Caco-2 (cell line): ENCODE measurements at regions not wholly inside any gene's neighbourhood (a gene's known extent, or its start where the extent isn't known, plus 50 kb on each side); places are given as distances from the start of the nearest gene placed in this dataset.

Experiments
- BruUV-seq: library from RNA; stranded (reverse); fragments of 400-500 nt; replicated peaks from 2 replicates; lab custom pipeline; 2021; lab: Mats Ljungman, UMichigan
- CTCF ChIA-PET: fragments of 300-600 bp; sonication (Branson Sonifier 250); formaldehyde crosslinking; loops from one replicate; lab custom pipeline; 2022; ENCODE audit warnings: antibody characterized with exemption; lab: Charles Lee
- POLR2A ChIA-PET: fragments of 300-600 bp; sonication (Branson Sonifier 250); formaldehyde crosslinking; loops from one replicate; lab custom pipeline; 2022; ENCODE audit warnings: antibody characterized with exemption; lab: Charles Lee
- DNase-seq, 2 experiments: peaks; one replicate each; pipeline versions ENCODE4 v3.0.0 to v3.0.0-alpha.2; 2020 to 2022
- H3K27me3 ChIP-seq: replicated peaks from 2 replicates; pipeline ENCODE4 v1.6.0; 2011; ENCODE audit warnings: low read length; ENCODE audit not compliant: control insufficient read depth, insufficient read depth
- H3K36me3 ChIP-seq: 2 replicates; pipeline ENCODE4 v1.5.1; 2011; ENCODE audit warnings: low read length; ENCODE audit not compliant: control insufficient read depth, insufficient read depth
- H3K4me1 ChIP-seq: fragments of 250-450 bp; sonication (Bioruptor Pico); 2 replicates; pipeline ENCODE4 v1.5.1; 2020; ENCODE audit warnings: mild to moderate bottlenecking
- H3K4me3 ChIP-seq: 2 replicates; pipeline ENCODE4 v1.5.1; 2011; ENCODE audit warnings: low read depth, mild to moderate bottlenecking, control low read depth, low read length
- H3K9me3 ChIP-seq: fragments of 250-450 bp; sonication (Bioruptor Pico); 2 replicates; pipeline ENCODE4 v1.5.1; 2020; ENCODE audit warnings: mild to moderate bottlenecking, moderate library complexity
- H3K27ac Mint-ChIP-seq: one replicate; pipeline ENCODE4 v1.8.0; 2022; ENCODE audit warnings: mixed read lengths; ENCODE audit not compliant: unreplicated experiment
- H3K27me3 Mint-ChIP-seq: one replicate; pipeline ENCODE4 v1.8.0; 2022; ENCODE audit warnings: mixed read lengths; ENCODE audit not compliant: insufficient read depth, unreplicated experiment
- H3K36me3 Mint-ChIP-seq: one replicate; pipeline ENCODE4 v1.8.0; 2022; ENCODE audit warnings: mild to moderate bottlenecking, mixed read lengths; ENCODE audit not compliant: insufficient read depth, unreplicated experiment
- H3K4me1 Mint-ChIP-seq: one replicate; pipeline ENCODE4 v1.8.0; 2022; ENCODE audit warnings: low read depth, mixed read lengths; ENCODE audit not compliant: unreplicated experiment
- H3K4me3 Mint-ChIP-seq: one replicate; pipeline ENCODE4 v1.8.0; 2022; ENCODE audit warnings: mild to moderate bottlenecking, moderate library complexity, mixed read lengths; ENCODE audit not compliant: unreplicated experiment
- H3K9me3 Mint-ChIP-seq: one replicate; pipeline ENCODE4 v1.8.0; 2022; ENCODE audit warnings: mixed read lengths; ENCODE audit not compliant: unreplicated experiment
- CTCF ChIP-seq, 2 experiments: fragments of 200-600 bp in 1 of 2; IDR thresholded peaks; 1 replicate in 1 of 2; 2 replicates in 1 of 2; pipeline versions ENCODE4 v1.5.1 to v1.8.0; 2011 to 2022; ENCODE audit warnings: antibody characterized with exemption in 1 of 2, control low read depth in 1 of 2, inconsistent platforms in 1 of 2, low read depth in 1 of 2, low read length in 1 of 2, mild to moderate bottlenecking in 1 of 2, moderate library complexity in 1 of 2; ENCODE audit not compliant: insufficient read depth in 1 of 2, severe bottlenecking in 1 of 2, unreplicated experiment in 1 of 2
- intact Hi-C: fragments of 100-400 bp; cut with micrococcal nuclease; formaldehyde crosslinking; loops from one replicate; pipeline ENCODE4 v1.10.0; 2022; ENCODE audit not compliant: unreplicated experiment

DNA sequence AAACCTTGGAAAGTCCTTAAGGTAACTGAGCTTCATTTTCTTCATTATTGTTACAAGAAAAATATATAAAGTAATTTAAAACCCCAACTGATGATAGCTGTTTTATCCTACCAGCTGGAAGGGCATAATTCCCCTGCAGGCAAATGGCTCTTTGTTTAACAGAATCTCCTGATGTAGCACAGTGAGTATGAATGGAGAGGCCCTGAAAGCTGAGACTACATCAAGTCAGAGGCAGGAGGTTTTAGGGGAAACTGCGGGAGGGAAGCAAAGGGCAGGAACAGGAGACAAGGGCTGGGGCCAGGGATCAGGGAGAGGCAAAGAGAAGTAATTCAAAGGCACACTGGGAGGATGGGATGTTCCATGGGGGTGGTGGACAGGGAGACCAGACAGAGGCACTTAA, 119.0 kb upstream of the LRFN2 start:
- intact Hi-C loops, result loop anchor here (10.0 kb wide), 1 partner anchor 361 kb away; no protein-coding TSS in a partner anchor
- H3K27ac Mint-ChIP-seq, result no peak overlapping the region
- peaks cover 8% of the 10 kb centered on the region for H3K27me3 Mint-ChIP-seq
- Histone ChIP-seq H3K36me3 (no peaks in the 10 kb centered on the region), H3K4me1 (no peaks in the 10 kb centered on the region), H3K27me3 (no peaks in the 10 kb centered on the region), H3K4me3 (no peak overlapping the region), H3K9me3 (no peaks in the 10 kb centered on the region)
- H3K4me1 Mint-ChIP-seq, result peaks cover 7% of the 10 kb centered on the region
- POLR2A ChIA-PET, result no interaction called here
- BruUV-seq, result no TSS peak
- CTCF ChIA-PET, result interaction anchor here (0.7 kb wide), 1 partner anchor 9 kb away, joined by 3 read pairs; no protein-coding TSS in a partner anchor
- DNase-seq, result no peak
- TF ChIP-seq CTCF (IDR thresholded peaks at IDR 0.05; ENCODE audit: insufficient read depth in 1 of 2, low read depth in 1 of 2, low read length in 1 of 2, severe bottlenecking in 1 of 2, unreplicated experiment in 1 of 2), result no peak
- H3K4me3 Mint-ChIP-seq, result no peak overlapping the region
- H3K9me3 Mint-ChIP-seq, result no peaks in the 10 kb centered on the region
- no peaks in the 10 kb centered on the region for H3K36me3 Mint-ChIP-seq

DNA sequence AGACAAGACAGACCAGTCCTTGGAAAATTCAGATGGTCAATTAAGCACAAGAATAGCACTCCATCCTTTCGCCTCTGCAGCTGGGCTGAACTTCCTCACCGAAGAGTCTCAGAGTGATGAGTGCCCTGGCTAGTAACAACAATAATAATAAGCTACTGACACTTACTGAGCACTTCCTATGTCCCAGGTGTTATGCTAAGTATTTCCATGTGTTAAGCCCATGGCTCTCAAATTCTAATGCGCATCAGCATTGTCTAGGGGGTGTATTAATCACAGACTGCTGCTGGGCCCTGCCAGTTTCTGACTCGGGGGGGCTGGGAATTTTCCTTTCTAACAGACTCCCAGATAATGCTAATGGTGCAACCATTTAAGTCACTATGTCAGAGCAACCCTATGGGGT, 118.2 kb upstream of the LRFN2 start:
- TF ChIP-seq CTCF (IDR thresholded peaks at IDR 0.05; ENCODE audit: insufficient read depth in 1 of 2, low read depth in 1 of 2, low read length in 1 of 2, severe bottlenecking in 1 of 2, unreplicated experiment in 1 of 2), result no peak
- Mint-ChIP-seq H3K4me3 (no peak overlapping the region), H3K27me3 (peaks cover 8% of the 10 kb centered on the region), H3K27ac (no peak overlapping the region), H3K36me3 (no peaks in the 10 kb centered on the region), H3K4me1 (peaks cover 7% of the 10 kb centered on the region), H3K9me3 (no peaks in the 10 kb centered on the region)
- POLR2A ChIA-PET, result no interaction called here
- DNase-seq, result no peak
- H3K4me3 ChIP-seq, result no peak overlapping the region
- no peaks in the 10 kb centered on the region for H3K9me3 ChIP-seq
- BruUV-seq, result no TSS peak
- H3K36me3 ChIP-seq, result no peaks in the 10 kb centered on the region
- no peaks in the 10 kb centered on the region for H3K27me3 ChIP-seq
- CTCF ChIA-PET, result no interaction called here
- no peaks in the 10 kb centered on the region for H3K4me1 ChIP-seq
- intact Hi-C loops, result loop anchor here (10.0 kb wide), 1 partner anchor 361 kb away; no protein-coding TSS in a partner anchor

- Histone ChIP-seq H3K4me1 (no peaks in the 10 kb centered on the region), H3K36me3 (no peaks in the 10 kb centered on the region), H3K4me3 (no peak overlapping the region), H3K9me3 (no peaks in the 10 kb centered on the region), H3K27me3 (no peaks in the 10 kb centered on the region)
- no peak for TF ChIP-seq CTCF (IDR thresholded peaks at IDR 0.05; ENCODE audit: insufficient read depth in 1 of 2, low read depth in 1 of 2, low read length in 1 of 2, severe bottlenecking in 1 of 2, unreplicated experiment in 1 of 2)
- no peaks in the 10 kb centered on the region for H3K9me3 Mint-ChIP-seq
- intact Hi-C loops, result loop anchor here (10.0 kb wide), 1 partner anchor 357 kb away; no protein-coding TSS in a partner anchor
- H3K27me3 Mint-ChIP-seq, result peaks cover 11% of the 10 kb centered on the region
- BruUV-seq, result no TSS peak
- H3K27ac Mint-ChIP-seq, result no peak overlapping the region
- H3K4me1 Mint-ChIP-seq, result no peaks in the 10 kb centered on the region
- ChIA-PET CTCF (no interaction called here), POLR2A (no interaction called here)
- no peaks in the 10 kb centered on the region for H3K36me3 Mint-ChIP-seq
- no peak for DNase-seq
- H3K4me3 Mint-ChIP-seq, result no peak overlapping the region
These were observed 114.3 kb upstream of the LRFN2 start for GRCh38 chr6:40701352-40702007.
